ENCODE measurements at regions not wholly inside any gene's neighbourhood (a gene's known extent, or its start where the extent isn't known, plus 50 kb on each side); places are given as distances from the start of the nearest gene placed in this dataset.

GRCh38 chr16:62596584-62596983 lies 560.3 kb upstream of the CDH8 start:
- no peak overlapping the region for H3K9ac ChIP-seq (ENCODE audit: low read length)
- no peak overlapping the region for H2AFZ ChIP-seq (ENCODE audit: low read length)
- no peaks in the 10 kb centered on the region for H3K27me3 ChIP-seq (ENCODE audit: low read length)
- no peaks in the 10 kb centered on the region for H3K36me3 ChIP-seq (ENCODE audit: insufficient read depth, low read length)
- no peaks in the 10 kb centered on the region for H3K9me2 ChIP-seq (replicated peaks; ENCODE audit: insufficient read depth, low read length)
- no peaks in the 10 kb centered on the region for H3K79me2 ChIP-seq (ENCODE audit: low read length)
- peaks cover 11% of the 10 kb centered on the region; the same call in 1 of the 2 replicates for H3K9me3 ChIP-seq (ENCODE audit: low read length)
- no peaks in the 10 kb centered on the region for H3K4me1 ChIP-seq (ENCODE audit: low read length)
- H3K4me3 ChIP-seq (ENCODE audit: low read length) = no peak overlapping the region
- no peak for DNase-seq
- H3K27ac ChIP-seq (ENCODE audit: low read length) = no peak overlapping the region
- H4K20me1 ChIP-seq (ENCODE audit: insufficient read depth, low read depth, low read length) = no peaks in the 10 kb centered on the region
- no peak overlapping the region for H3K4me2 ChIP-seq (ENCODE audit: low read depth, low read length, poor library complexity, severe bottlenecking)

- H3K4me3 ChIP-seq (ENCODE audit: low read length) = no peak overlapping the region
- H3K9me2 ChIP-seq (replicated peaks; ENCODE audit: insufficient read depth, low read length) = no peaks in the 10 kb centered on the region
- H3K4me1 ChIP-seq (ENCODE audit: low read length) = no peaks in the 10 kb centered on the region
- H3K27ac ChIP-seq (ENCODE audit: low read length) = no peak overlapping the region
- H3K9ac ChIP-seq (ENCODE audit: low read length) = no peak overlapping the region
- H3K27me3 ChIP-seq (ENCODE audit: low read length) = no peaks in the 10 kb centered on the region
- H3K9me3 ChIP-seq (ENCODE audit: low read length) = peaks cover 8% of the 10 kb centered on the region; the same call in 1 of the 2 replicates
- no peak overlapping the region for H2AFZ ChIP-seq (ENCODE audit: low read length)
- no peaks in the 10 kb centered on the region for H3K79me2 ChIP-seq (ENCODE audit: low read length)
- H3K4me2 ChIP-seq (ENCODE audit: low read depth, low read length, poor library complexity, severe bottlenecking) = no peak overlapping the region
- H4K20me1 ChIP-seq (ENCODE audit: insufficient read depth, low read depth, low read length) = no peaks in the 10 kb centered on the region
- H3K36me3 ChIP-seq (ENCODE audit: insufficient read depth, low read length) = no peaks in the 10 kb centered on the region
- no peak for DNase-seq
Observed at GRCh38 chr16:62596125-62596524, 559.9 kb upstream of the CDH8 start.

GRCh38 chr16:62586128-62586862 lies 550.1 kb upstream of the CDH8 start:
- no peak overlapping the region for H2AFZ ChIP-seq (ENCODE audit: low read length)
- no peaks in the 10 kb centered on the region for H4K20me1 ChIP-seq (ENCODE audit: insufficient read depth, low read depth, low read length)
- H3K36me3 ChIP-seq (ENCODE audit: insufficient read depth, low read length) = no peaks in the 10 kb centered on the region
- no peak overlapping the region for H3K4me3 ChIP-seq (ENCODE audit: low read length)
- H3K27ac ChIP-seq (ENCODE audit: low read length) = no peak overlapping the region
- H3K4me1 ChIP-seq (ENCODE audit: low read length) = no peaks in the 10 kb centered on the region
- H3K4me2 ChIP-seq (ENCODE audit: low read depth, low read length, poor library complexity, severe bottlenecking) = no peak overlapping the region
- no peaks in the 10 kb centered on the region for H3K27me3 ChIP-seq (ENCODE audit: low read length)
- no peak for DNase-seq
- H3K9me2 ChIP-seq (replicated peaks; ENCODE audit: insufficient read depth, low read length) = no peaks in the 10 kb centered on the region
- no peak overlapping the region for H3K9ac ChIP-seq (ENCODE audit: low read length)
- H3K9me3 ChIP-seq (ENCODE audit: low read length) = peaks cover 13% of the 10 kb centered on the region
- H3K79me2 ChIP-seq (ENCODE audit: low read length) = no peaks in the 10 kb centered on the region

GRCh38 chr16:62585041-62585545 lies 548.9 kb upstream of the CDH8 start:
- no peak overlapping the region for H3K9ac ChIP-seq (ENCODE audit: low read length)
- H3K9me2 ChIP-seq (replicated peaks; ENCODE audit: insufficient read depth, low read length) = no peaks in the 10 kb centered on the region
- DNase-seq = no peak
- no peaks in the 10 kb centered on the region for H3K79me2 ChIP-seq (ENCODE audit: low read length)
- H3K27me3 ChIP-seq (ENCODE audit: low read length) = no peaks in the 10 kb centered on the region
- H3K9me3 ChIP-seq (ENCODE audit: low read length) = peaks cover 11% of the 10 kb centered on the region
- no peaks in the 10 kb centered on the region for H3K4me1 ChIP-seq (ENCODE audit: low read length)
- no peaks in the 10 kb centered on the region for H3K36me3 ChIP-seq (ENCODE audit: insufficient read depth, low read length)
- no peak overlapping the region for H2AFZ ChIP-seq (ENCODE audit: low read length)
- no peak overlapping the region for H3K27ac ChIP-seq (ENCODE audit: low read length)
- no peak overlapping the region for H3K4me3 ChIP-seq (ENCODE audit: low read length)
- H3K4me2 ChIP-seq (ENCODE audit: low read depth, low read length, poor library complexity, severe bottlenecking) = no peak overlapping the region
- no peaks in the 10 kb centered on the region for H4K20me1 ChIP-seq (ENCODE audit: insufficient read depth, low read depth, low read length)

- peaks cover 13% of the 10 kb centered on the region for H3K9me3 ChIP-seq (ENCODE audit: low read length)
- no peaks in the 10 kb centered on the region for H3K79me2 ChIP-seq (ENCODE audit: low read length)
- H3K4me1 ChIP-seq (ENCODE audit: low read length) = no peaks in the 10 kb centered on the region
- H3K9ac ChIP-seq (ENCODE audit: low read length) = no peak overlapping the region
- no peak overlapping the region for H3K4me3 ChIP-seq (ENCODE audit: low read length)
- H3K36me3 ChIP-seq (ENCODE audit: insufficient read depth, low read length) = no peaks in the 10 kb centered on the region
- H3K4me2 ChIP-seq (ENCODE audit: low read depth, low read length, poor library complexity, severe bottlenecking) = no peak overlapping the region
- no peaks in the 10 kb centered on the region for H4K20me1 ChIP-seq (ENCODE audit: insufficient read depth, low read depth, low read length)
- H3K27ac ChIP-seq (ENCODE audit: low read length) = no peak overlapping the region
- no peaks in the 10 kb centered on the region for H3K27me3 ChIP-seq (ENCODE audit: low read length)
- H3K9me2 ChIP-seq (replicated peaks; ENCODE audit: insufficient read depth, low read length) = no peaks in the 10 kb centered on the region
- DNase-seq = no peak
- no peak overlapping the region for H2AFZ ChIP-seq (ENCODE audit: low read length)
Observed at GRCh38 chr16:62583414-62583813, 547.2 kb upstream of the CDH8 start.

GRCh38 chr16:62573466-62573865 lies 537.2 kb upstream of the CDH8 start:
- no peaks in the 10 kb centered on the region for H3K36me3 ChIP-seq (ENCODE audit: insufficient read depth, low read length)
- no peak overlapping the region for H3K27ac ChIP-seq (ENCODE audit: low read length)
- H3K4me2 ChIP-seq (ENCODE audit: low read depth, low read length, poor library complexity, severe bottlenecking) = no peak overlapping the region
- DNase-seq = no peak
- H3K4me3 ChIP-seq (ENCODE audit: low read length) = no peak overlapping the region
- no peak overlapping the region for H2AFZ ChIP-seq (ENCODE audit: low read length)
- H3K9me2 ChIP-seq (replicated peaks; ENCODE audit: insufficient read depth, low read length) = no peaks in the 10 kb centered on the region
- no peaks in the 10 kb centered on the region for H4K20me1 ChIP-seq (ENCODE audit: insufficient read depth, low read depth, low read length)
- H3K27me3 ChIP-seq (ENCODE audit: low read length) = no peaks in the 10 kb centered on the region
- no peak overlapping the region for H3K9ac ChIP-seq (ENCODE audit: low read length)
- peaks cover 22% of the 10 kb centered on the region for H3K9me3 ChIP-seq (ENCODE audit: low read length)
- no peaks in the 10 kb centered on the region for H3K79me2 ChIP-seq (ENCODE audit: low read length)
- H3K4me1 ChIP-seq (ENCODE audit: low read length) = no peaks in the 10 kb centered on the region

GRCh38 chr16:62568926-62569325 lies 532.7 kb upstream of the CDH8 start:
- Histone ChIP-seq H3K79me2 (ENCODE audit: low read length) (no peaks in the 10 kb centered on the region), H3K4me1 (ENCODE audit: low read length) (no peaks in the 10 kb centered on the region), H3K27me3 (ENCODE audit: low read length) (no peaks in the 10 kb centered on the region), H3K4me3 (ENCODE audit: low read length) (no peak overlapping the region), H3K27ac (ENCODE audit: low read length) (no peak overlapping the region), H3K9me3 (ENCODE audit: low read length) (peaks cover 19% of the 10 kb centered on the region), H3K9me2 (replicated peaks; ENCODE audit: insufficient read depth, low read length) (no peaks in the 10 kb centered on the region), H3K4me2 (ENCODE audit: low read depth, low read length, poor library complexity, severe bottlenecking) (no peak overlapping the region), H2AFZ (ENCODE audit: low read length) (no peak overlapping the region), H3K36me3 (ENCODE audit: insufficient read depth, low read length) (no peaks in the 10 kb centered on the region), H4K20me1 (ENCODE audit: insufficient read depth, low read depth, low read length) (no peaks in the 10 kb centered on the region), H3K9ac (ENCODE audit: low read length) (no peak overlapping the region)
- no peak for DNase-seq

- Histone ChIP-seq H4K20me1 (ENCODE audit: insufficient read depth, low read depth, low read length) (no peaks in the 10 kb centered on the region), H3K79me2 (ENCODE audit: low read length) (no peaks in the 10 kb centered on the region), H3K4me3 (ENCODE audit: low read length) (no peak overlapping the region), H3K4me2 (ENCODE audit: low read depth, low read length, poor library complexity, severe bottlenecking) (no peak overlapping the region), H3K9ac (ENCODE audit: low read length) (no peak overlapping the region), H3K27me3 (ENCODE audit: low read length) (no peaks in the 10 kb centered on the region), H3K9me2 (replicated peaks; ENCODE audit: insufficient read depth, low read length) (no peaks in the 10 kb centered on the region), H3K36me3 (ENCODE audit: insufficient read depth, low read length) (no peaks in the 10 kb centered on the region), H3K9me3 (ENCODE audit: low read length) (peaks cover 32% of the 10 kb centered on the region), H2AFZ (ENCODE audit: low read length) (no peak overlapping the region), H3K27ac (ENCODE audit: low read length) (no peak overlapping the region), H3K4me1 (ENCODE audit: low read length) (no peaks in the 10 kb centered on the region)
- DNase-seq = no peak
Observed at GRCh38 chr16:62565706-62566105, 529.5 kb upstream of the CDH8 start.

Data from Karpas-422 (cell line).